ENCODE measurements at regions not wholly inside any gene's neighbourhood (a gene's known extent, or its start where the extent isn't known, plus 50 kb on each side); places are given as distances from the start of the nearest gene placed in this dataset.

GRCh38 chr6:51257938-51258337 is 439.3 kb downstream of the TFAP2B start:
- TF ChIP-seq, protein P1, sequence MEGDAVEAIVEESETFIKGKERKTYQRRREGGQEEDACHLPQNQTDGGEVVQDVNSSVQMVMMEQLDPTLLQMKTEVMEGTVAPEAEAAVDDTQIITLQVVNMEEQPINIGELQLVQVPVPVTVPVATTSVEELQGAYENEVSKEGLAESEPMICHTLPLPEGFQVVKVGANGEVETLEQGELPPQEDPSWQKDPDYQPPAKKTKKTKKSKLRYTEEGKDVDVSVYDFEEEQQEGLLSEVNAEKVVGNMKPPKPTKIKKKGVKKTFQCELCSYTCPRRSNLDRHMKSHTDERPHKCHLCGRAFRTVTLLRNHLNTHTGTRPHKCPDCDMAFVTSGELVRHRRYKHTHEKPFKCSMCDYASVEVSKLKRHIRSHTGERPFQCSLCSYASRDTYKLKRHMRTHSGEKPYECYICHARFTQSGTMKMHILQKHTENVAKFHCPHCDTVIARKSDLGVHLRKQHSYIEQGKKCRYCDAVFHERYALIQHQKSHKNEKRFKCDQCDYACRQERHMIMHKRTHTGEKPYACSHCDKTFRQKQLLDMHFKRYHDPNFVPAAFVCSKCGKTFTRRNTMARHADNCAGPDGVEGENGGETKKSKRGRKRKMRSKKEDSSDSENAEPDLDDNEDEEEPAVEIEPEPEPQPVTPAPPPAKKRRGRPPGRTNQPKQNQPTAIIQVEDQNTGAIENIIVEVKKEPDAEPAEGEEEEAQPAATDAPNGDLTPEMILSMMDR (optimal IDR thresholded peaks at IDR 0.05 in 1 of 3, IDR thresholded peaks at IDR 0.05 in 1 of 3, conservative IDR thresholded peaks at IDR 0.05 in 1 of 3; ENCODE audit: extremely low read depth in 1 of 3, insufficient read depth in 2 of 3, low read length in 3 of 3), result no peak
- no peak for TF ChIP-seq EZH2 (IDR thresholded peaks at IDR 0.05; ENCODE audit: low read length)

All from keratinocyte (primary cell).